Stimulated activated CD4-positive, alpha-beta T cell treated with anti-CD3 and anti-CD28 coated beads, Interleukin-15, amount 100 ng/mL, for 48 hours (primary cell): ENCODE measurements at regions not wholly inside any gene's neighbourhood (a gene's known extent, or its start where the extent isn't known, plus 50 kb on each side); places are given as distances from the start of the nearest gene placed in this dataset.

Experiments
- DNase-seq, 2 donors: peaks; one replicate each; pipeline ENCODE4 v3.0.0-alpha.2; 2020; ENCODE audit warnings: low read depth in 2 of 2

DNA sequence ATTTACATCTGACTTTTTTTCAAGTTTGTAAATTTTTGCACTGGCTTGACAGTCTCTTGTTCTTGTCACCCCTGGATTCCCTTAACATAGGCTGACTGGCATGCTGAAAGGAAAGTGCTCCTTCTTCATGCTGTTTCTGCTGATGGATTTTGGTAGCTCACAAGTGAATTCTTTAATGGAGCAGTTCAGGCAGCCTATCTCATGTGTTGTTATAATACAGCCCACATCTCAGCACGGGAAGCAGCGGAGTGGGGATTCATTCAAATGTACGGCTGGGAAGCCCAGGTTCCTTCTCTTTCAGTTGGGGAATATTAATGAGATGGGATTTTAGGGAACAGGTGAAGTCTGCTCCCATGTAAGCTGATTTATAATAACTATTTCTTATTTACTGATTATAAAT lies 142.8 kb downstream of the CD8B2 start:
- DNase-seq = no peak

DNA sequence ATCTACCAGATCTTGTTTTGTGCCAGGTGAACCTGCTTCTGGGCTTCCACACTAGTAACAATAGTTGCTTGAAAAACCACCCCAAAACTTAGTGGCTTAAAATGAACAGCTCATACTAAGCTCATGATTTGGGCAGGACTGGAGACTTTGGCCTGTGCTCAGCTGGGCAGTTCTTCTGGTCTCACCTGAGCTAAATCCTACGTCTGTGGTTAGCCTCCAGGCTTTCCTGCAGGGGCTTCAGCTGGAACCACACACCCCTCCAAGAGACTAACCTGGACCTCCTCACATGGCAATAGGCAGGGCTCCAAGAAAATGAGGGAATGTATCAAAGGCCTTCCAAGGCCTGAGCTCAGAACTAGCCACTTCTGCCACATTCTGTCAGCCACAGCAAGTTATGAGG lies 144.1 kb downstream of the CD8B2 start:
- no peak for DNase-seq

DNA sequence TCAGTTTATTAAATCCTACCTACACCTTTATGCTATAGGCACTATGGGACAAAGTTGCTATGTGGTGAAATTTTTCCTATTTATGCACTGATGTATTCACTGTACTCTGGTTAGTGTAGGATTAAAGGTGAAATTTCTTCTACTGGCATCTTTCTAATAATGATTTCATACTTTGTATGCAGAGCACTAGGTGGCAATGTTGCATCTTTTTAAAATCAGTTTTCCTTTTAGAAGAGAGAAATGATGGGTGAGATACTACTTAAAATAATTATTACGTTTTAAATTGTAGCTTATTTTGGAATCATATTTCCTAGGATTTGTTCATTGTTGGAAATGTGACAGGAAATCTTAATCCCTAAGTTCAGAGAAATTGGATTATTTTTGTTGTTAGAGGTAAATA lies 150.9 kb downstream of the CD8B2 start:
- DNase-seq = no peak

DNA sequence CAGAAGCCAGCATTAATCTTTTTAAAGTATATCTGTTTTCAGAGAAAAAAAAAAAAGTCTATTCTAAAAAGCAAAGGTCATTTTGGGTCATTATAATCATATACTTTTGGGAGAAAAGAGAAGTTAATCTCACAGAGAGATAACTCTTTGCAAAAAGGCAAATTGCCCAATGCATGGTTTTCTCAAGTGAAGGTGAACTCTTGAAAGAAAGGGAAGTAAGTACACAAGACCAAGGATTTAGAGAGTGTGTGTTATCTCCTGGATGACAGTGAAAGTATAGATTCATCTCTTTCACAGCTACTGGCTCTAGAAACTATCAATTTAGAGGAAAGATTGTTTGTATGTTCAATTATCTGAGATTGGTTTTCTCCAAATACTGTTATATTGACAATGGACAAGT lies 151.4 kb downstream of the CD8B2 start:
- DNase-seq = no peak

DNA sequence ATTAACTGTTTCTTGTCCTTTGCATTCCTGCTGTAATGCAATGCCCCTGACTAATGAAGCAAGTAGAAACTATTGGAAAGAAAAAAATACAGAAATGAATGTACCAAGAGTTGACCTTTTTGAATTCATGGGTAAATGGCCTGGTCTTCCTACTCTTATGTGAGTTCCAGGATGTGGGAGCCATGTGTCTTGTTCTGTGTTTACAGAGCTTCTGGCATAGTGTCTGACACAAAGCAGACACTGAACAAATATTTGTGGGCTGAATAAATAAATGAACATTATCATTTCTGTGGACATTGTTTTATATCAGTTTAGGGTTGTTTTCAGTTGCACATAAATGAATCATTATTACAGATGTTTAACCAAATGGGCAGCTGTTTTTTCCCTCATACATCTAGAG lies 155.5 kb downstream of the CD8B2 start:
- no peak for DNase-seq

DNA sequence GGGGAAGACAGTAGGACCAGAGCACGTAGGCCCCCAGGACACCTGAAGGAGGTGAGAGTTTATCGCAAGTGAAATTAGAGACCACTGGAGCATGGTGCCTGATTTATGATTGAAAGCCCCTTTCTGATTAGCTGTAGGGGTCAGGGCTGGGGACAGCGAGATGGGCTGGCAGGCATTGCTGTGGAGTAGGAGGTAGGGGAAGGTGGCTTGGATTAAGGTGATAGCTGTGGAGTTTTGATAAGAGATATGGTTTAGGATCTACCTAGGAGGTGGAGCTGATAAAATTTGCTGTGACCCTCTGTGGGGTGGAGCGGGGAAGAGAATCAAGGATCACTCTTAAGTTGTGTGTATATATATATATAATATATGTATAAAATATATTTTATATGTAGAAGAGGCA lies 157.5 kb downstream of the CD8B2 start:
- DNase-seq = no peak

DNA sequence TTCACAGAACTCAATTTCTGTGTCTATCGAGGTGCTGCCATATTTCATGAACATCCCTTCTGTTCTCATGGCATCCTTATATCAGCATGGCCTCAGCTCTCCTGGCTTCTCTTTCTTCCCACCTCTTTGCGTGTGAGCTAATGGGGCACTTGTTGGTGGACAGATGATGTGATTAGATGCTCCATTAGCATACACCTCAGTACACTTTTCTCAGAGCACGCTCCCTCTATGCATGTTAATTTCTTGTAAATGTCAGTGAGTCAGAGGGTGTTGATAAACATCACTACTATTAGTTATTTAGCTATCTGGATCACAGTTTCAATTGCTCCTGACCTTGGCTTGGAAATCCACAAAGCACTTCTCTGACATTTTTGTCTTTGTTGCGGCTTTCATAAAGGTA lies 159.4 kb downstream of the CD8B2 start:
- DNase-seq = no peak

DNA sequence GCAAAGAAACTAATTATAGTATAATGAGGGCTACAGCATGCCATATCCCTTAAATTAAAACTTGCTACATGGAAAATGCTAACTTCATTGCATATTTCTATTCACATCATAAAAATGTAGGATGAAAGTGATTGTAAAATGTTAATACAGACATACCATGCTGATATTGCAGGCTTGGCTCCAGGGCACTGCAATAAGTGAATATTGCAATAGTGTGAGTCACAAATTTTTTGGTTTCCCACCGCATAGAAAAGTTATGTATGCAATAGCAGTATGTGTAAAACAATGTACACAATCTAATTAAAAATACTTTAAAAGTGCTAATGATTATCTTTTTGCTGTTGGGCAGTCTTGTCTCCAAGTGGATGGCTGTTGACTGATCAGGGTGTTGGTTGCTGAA lies 162.1 kb downstream of the CD8B2 start:
- DNase-seq = no peak

DNA sequence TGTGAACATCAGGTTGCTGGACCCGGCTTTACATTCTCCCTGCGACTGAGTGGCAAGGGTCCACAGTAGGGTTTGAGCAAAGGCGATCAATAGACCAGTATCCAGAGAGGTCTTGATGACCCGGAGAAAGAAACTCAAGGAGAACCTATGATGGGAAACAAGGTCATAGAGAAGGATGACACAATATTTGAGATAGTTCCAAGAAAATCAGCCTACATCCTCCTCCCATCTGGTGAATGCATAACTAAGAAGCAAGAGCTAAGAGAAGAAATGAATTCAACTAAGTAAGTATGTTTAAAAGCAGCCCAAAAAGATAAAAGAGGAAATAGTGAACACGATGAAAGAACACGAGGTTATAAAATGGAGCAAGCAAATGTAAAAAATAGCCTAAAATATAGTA lies 166.3 kb downstream of the CD8B2 start:
- DNase-seq = no peak

DNA sequence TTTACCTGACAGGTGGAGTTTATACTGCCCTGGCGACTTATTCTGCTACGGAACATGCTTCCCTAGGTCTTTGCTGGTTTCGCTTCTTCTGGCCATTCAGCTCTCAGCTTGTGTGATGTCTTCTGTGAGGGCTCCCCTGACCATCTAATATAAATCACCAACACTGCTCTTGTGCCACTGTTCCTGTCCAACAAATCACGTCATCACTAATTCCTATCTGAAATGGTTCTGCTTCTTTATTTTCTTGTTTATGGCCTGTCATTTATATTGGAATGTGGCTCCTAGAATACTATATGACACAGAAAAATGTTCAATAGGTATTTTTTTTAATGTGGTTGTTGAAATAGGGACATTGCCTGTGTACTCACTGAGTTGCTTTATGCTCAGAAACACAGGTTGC lies 171.5 kb downstream of the CD8B2 start:
- DNase-seq = no peak

DNA sequence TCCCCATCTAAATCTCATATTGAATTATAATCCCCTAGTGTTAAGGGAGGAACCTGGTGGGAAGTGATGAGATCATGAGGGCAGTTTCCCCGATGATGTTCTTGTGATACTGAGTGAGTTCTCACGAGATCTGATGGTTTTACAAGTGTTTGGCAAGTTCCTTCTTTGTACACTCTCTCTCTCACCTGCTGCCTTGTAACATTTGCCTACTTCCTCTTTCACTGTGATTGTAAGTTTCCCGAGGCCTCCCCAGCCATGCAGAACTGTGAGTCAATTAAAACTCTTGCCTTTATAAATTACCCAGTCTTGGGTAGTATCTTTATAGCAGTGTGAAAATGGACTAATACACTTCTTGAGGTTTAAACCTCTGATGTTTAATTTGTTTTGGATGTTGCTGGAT lies 177.5 kb downstream of the CD8B2 start:
- no peak for DNase-seq

DNA sequence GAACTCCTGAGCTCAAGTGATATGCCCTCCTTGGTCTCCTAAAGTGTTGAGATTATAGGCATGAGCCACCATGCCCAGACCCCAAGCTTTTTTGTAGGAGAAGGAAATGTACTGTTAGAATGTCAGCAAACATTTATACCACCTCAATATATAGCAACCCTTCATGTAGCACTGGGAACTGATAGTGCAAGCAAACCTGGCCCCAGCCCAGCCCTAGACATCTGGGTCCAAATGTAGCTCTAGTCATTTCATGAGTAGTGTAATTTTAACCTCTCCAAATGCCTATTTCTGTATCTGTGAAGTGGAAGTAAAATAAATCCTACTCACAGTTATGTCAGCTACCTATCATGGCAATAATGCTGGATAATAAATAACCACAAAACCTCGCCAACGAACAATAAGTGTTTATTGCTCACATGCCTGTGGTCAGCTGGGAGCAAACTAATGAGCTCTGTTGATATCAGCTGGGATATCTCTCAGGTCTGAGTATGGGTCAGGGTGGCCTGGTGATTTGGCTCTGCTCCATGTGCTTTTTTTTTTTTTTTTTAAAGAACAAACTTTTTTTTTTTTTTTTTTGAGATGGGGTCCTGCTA lies 180.4 kb downstream of the CD8B2 start:
- DNase-seq = no peak

DNA sequence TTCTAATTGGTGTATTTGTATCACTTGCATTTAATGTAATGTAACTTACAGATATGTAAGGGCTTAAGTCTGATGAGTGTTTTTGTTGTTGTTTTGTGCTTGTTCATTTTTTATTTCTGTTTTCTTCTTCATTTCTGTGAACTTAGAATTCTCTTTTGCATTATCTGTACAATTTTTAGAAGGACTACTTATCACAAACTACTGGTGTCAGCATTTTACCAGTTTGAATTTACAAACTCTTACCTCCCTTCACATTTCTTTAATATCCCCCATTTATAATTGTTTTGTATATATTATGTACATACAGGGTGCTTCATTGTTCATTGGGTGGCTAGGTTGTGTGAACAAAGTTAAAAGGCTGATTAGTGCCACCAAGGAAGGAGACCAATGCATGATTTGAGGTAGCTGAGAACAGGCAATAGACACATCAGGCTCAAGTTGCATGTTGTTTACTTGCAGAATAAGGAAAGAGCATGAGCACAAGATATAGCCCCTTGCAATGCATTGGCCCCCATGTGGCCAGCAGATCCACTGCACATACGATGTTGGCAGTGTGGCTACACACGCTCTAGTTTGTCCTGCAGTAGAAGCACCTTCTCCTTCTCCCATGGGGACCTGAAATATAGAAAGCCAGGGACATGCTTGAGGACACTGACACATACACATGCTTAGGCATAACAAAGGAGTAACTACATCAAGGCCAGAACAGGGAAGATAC lies 198.2 kb downstream of the CD8B2 start:
- no peak for DNase-seq

DNA sequence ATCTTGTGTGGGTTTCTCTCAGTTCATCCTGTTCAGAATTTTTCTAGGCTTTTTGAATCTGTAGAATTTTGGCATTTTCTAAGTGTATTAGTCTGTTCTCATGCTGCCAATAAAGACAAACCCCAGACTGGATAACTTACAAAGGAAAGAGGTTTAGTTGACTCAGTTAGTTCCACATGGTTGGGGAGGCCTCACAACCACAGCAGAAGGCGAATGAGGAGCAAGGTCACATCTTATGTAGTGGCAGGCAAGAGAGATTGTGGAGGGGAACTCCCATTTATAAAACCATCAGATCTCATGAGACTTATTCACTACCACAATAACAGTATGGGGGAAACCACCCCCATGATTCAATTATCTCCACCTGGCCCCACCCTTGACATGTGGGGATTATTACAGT lies 199.2 kb downstream of the ST6GAL2 start:
- no peak for DNase-seq

DNA sequence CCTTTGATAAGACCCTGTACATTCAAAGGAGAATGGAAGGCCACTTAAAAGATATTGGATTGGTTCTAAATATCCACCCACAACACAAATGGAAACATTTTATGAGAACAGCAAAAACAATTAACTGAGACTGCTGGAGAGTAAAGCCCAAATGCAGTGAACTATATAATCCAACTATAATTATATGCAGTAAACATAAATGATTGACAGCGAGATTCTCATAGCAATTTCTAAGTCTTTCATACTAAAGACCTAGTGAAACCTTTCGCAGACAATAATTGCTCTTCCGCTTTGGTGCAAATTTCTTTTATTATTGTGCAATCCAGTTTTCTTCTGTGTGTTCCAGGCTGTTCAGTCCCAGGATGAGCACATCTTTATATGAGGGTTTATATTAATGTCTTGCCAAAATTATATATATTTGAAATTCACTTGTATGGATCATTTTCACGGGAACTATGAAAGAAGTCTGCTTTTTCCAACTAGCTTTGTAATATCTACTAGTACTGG lies 190.9 kb downstream of the ST6GAL2 start:
- DNase-seq = no peak

DNA sequence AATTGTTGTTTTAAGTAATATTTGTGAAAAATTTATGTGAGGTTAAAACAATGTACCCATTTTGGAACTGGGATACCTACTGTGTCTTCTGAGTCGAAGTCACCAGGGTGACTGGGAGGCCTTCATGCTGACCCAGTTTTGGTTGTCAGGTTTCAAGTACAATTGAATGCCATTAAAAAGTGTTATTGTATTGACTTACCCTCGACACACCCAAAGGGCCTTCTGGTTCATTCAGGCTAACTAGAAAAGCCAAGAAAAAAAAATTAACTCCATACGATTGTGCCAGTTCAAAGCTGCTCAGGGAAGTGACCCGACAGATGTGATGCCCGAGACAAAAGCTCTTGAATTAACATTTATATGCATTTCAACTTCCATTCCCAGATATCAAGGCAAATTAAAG lies 190.0 kb downstream of the ST6GAL2 start:
- DNase-seq = no peak

DNA sequence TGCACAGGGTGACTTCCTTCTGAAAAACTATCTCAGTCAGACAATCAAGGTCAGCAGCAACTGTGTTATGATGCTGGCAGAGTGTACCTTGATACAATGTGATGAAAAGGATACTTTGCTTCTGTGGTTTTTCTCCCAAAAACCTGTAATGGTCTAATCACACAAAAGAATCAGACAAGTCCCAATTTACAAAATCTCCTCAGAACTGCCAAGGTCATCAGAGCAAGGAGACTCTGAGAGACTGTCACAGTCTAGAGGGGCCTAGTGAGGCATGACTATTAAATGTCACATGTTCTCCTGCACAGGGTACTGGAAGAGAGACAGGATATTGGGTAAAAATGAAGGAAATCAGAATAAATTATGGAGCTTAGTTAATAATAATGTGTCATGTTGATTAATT lies 185.4 kb downstream of the ST6GAL2 start:
- no peak for DNase-seq

DNA sequence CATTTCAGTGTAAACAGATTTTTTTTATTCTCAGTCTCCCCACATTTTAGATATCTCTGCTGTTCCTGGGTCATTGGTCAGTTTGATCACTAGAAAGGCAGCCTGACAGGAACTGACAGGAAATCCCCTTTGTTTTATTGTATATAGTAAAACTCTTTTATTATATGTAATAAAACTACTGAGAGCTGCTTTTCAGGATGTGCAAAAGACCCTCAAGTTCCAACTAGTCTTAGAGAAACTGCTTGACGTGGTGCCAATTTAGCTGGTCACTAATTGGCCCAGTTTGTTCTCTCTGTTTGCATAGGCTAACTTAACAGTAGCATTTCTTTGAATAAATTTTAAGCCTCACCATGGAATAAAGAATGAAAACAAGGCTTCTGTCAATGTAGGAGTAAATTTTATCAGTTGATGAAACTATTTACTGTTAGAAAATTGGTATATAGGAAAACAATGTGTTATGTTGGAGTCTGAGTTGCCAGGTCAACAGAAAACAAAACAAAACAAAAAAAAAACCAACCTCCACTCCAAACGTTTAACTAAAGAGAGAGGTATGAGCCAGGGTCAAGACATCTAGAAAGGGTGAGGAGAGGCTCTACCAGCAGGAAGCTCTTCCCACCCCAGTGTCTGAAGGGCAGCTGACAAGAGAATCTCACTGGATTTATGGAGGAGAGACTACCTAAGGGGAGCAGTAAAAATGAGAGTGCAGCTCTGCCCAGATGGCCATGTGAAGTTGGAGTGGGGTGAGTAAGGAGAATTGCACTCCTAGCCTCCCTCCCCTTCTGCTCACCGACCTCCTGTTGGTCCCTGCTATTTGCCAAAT lies 184.6 kb downstream of the ST6GAL2 start:
- no peak for DNase-seq

DNA sequence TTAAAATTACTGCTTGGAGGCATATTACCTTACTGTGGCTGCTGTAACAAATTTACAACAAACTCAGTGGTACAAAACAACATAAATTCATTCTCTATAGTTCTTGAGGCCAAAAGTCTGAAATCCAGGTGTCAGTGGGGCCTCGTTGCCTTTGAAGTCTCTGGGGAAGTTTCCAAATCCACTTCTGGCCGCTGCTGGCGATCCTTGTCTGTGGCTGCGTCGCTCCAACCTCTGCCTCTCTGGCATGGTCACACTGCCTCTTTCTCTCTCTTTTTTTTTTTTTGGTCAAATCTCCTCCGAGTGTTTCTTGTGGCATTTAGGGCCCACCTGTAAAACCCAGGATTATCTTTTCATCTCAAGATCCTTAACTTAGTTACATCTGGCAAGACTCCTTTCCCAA lies 182.8 kb downstream of the ST6GAL2 start:
- DNase-seq = no peak

DNA sequence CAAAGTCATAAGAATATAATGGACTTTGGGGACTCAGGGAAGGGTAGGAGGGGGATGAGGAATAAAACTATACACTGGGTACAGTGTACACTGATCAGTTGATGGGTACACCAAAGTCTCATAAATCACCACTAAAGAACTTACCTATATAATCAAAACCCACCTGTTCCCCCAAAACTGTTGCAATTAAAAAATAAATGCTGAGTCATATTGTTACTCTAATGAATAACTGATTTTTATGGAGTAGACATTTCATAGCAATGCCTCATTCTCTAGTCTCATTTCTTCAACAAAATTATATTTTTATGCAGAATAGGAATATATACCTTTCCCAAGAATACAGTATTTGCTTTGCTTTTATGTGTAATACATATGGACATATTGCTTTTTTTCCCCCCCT lies 181.2 kb downstream of the ST6GAL2 start:
- DNase-seq = no peak

DNA sequence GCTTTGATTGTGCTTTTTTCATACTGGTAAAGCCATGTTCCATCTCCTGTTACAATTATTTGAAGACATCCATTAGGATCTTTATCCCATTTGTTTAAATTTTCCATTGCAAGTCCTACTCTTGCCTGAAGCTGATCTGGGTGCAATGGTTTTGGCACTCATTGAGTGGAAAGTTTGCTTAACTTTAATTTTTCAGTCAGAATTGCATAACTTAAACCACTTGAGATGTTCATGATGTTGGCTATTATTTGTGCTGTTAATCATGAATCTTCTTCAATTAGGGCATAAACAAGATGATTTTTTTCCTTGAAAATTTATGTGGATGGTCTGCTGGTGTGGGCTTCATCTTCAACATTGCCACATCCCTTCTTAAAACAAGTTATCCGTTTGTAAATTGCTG lies 180.1 kb downstream of the ST6GAL2 start:
- DNase-seq = no peak

DNA sequence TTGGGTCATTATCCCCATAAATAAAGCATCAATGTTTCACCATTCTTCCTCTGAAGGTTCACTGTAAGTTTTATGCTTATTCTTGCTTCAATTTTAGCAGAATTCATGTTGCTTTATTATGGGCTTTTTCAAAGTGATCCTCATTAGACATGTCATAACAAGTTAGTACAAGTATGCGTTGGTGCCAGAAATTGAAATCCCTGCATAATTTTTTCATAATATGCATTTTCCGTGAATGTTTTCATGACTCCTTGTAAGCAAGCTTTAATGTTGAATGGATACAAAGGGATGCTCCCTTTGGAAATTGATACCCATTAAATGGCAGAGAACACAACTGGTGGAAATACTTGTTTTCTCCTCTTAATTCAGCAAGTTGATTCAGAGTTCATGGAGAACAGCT lies 179.7 kb downstream of the ST6GAL2 start:
- DNase-seq = no peak

DNA sequence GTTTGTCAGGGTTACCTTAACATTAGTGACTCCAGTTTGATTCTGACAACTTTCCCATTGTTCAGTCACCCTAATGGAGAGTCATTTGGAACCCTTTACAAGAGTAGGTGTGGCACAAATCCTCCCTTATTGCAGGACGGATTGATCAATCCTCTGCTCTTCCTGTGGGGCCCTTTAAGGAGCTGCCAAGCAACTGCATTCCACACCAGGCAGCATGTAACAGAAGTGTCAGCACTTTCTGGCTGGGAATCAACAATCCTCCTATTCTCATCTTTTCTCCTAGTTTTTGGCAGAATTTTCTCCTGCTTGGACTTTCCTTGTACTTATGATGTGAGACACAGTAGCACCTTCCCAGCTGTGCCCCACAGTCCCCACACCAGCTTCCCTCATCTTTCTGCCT lies 177.8 kb downstream of the ST6GAL2 start:
- DNase-seq = no peak
